ENCODE measurements at regions not wholly inside any gene's neighbourhood (a gene's known extent, or its start where the extent isn't known, plus 50 kb on each side); places are given as distances from the start of the nearest gene placed in this dataset.

DNA sequence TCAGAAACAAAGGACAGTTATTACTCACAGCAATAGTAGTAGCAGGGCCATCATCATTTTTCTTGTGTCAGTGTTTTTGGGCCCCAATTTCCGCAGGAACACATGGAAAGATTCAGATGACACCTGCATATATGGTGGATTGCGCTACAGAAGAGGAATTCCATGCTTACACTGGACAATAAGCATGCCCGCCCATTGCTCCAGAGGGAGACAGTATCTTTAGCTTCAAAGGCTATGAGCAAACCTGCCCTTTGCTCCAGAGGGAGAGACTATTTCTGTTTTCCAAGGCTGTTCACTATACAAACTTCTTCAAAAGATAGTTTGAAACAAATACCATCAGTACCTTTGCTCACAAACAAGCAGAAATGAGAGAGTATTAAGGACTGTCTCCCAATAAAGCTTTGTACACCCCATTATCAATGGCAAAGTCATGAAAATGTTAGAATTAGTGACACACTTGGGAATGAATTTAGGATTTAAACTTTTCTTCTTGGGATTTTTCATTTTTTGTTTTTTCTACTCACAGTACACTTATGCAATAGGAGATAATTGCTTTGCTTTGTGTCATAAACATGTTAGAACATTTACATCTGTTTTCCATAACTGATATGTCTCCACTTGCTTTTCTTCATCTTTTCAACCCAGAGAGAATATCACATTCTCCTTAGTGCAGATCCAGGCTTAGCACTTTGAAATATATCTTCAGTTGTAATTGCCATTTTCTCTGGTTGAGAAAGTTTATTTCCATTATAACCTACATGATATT lies 564.5 kb upstream of the ZNF717 start:
- DNase-seq (ENCODE audit: low spot score): no peak

DNA sequence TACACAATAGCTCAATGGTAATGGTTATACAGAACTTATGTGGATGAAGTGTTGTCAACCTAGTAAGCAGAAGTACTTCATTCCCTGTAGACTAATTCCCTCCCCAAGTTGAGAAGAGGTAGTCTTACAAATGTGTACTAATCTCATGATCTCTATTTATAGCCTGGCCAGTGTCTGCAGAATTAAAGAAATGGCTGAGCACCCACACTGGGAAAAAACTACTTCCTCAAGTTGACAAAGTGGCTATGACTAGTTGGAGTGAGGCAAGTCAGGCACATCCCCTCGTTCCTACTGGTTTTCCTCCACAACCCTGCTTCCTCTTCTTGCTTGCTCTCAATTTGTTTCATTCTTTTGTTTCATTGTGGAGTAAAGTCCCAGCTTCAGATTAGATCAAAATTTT lies 566.7 kb upstream of the ZNF717 start:
- no peak for DNase-seq (ENCODE audit: low spot score)

DNA sequence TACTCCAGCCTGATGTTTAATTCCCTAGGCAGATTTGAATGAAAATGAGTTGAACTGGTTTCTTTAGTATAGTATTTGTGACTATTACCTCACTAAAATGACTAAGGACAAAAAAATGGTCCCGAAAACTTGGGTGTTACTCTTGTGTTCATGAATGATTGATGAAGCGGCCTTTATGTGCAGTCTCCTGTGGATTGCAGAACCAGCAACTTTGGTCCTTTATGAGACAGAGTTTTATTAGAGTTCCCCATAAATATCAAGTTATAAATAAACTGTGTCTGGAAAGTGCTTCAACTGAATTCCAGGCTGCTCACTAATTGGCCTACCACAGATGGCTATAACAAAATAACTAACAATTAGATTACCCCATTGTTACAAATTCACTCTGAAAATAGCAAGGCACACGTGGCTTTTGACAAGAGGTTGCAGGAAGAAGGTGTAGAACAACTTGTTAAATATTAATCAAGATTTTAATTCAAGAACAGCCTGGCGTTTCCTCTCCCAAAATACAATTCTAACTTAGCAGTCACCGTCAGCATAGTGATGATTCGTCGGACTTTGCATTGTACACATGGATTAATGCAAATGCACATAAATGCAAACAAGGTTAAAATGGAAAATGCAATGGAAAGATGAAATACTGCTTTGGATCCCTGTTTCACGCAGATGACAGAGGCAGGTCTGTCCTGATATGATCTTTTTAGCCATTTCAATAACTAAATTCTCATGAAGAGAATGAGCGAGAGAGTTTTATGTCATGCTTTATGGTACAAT lies 567.3 kb upstream of the ZNF717 start:
- DNase-seq (ENCODE audit: low spot score): no peak

DNA sequence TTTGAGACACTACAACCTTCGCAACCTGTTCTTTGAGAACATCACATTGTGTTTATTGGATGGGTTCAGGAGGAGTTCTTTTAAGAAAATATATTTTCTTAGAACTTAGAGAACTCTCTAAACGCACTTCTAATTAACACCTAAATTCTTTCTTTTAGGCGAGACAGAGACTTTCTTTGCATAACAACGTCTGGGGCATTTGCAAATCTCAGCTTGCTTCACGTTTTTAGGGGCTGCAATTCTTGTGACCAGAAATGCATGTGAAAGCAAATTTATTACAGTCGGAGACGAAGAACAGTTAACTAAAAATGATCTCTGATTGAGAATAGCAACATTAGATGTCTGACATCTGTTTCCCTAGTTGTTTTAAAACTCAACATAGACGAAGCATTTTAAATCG lies 568.3 kb upstream of the ZNF717 start:
- DNase-seq (ENCODE audit: low spot score): no peak

DNA sequence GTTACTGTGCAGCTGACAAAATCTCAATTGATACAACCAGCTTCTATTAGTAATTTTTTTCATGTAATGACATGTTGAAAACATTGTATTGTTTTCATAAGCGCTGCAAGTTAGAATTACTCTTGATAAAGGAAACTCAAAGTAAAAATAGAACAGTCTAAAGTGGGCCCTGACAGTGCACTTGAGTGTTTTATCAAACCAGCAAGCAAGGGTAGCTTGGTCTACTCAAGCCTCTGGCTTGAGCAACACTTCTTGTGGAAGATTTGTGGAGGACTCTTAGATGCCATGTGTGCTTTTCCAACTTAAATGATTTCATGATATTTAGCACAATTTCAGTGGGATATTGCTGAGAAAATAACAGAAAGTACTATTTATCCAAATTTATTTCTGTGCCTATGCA lies 575.7 kb upstream of the ZNF717 start:
- no peak for DNase-seq (ENCODE audit: low spot score)

DNA sequence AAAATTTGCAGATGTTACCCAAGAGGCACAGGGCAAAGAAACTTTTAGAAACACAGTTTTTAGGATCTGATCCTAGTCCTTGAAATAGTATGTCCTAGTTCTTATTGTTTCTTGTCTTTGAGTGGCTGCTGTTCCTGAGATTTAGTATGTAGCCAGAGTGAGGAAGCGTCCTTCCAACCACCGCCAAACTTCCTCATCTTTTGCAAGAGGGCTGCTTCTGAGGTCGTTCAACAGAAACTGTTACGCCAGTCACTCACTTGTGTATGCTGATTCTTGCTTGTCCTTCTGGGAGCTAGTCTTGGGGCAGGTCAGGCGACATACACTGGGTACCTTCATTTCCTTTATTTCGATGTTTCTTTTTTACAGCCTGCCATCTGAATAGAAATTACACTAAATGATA lies 577.3 kb upstream of the ZNF717 start:
- no peak for DNase-seq (ENCODE audit: low spot score)

DNA sequence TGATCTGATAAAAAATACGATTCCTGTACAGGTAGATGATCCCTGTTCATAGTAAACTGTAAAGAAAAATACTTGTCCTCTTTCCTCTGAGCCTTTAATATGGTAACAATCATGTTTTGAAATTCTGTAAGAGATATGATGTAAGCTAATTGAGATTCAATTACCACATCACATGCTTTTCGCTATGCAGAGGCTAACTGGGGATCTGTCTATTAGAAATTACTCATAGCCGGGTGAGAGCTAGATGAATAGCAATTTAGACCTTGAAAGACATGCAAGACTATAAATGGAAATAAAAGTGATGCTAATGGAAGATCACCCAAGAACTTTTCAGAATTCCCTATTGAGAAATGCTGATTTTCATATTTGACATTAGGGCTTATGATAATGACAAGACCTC lies 579.9 kb upstream of the ZNF717 start:
- DNase-seq (ENCODE audit: low spot score): no peak

DNA sequence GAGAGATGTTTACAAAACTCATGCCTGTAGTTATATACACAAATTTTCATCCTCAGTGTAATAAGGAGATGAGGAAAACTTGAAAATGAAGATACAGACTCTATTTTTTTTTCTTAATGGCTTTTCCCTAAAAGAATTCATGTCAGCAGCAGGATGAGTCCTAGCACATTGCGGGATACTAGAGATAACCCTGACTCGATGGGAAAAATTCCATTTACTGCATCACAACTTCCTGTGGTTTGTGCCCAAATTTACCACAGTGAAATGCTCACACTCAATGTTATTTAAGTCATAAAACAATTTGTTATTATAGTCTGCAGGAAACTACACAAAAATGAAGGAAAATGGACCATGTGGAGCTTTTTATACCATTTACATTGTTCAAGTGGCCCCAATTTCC lies 581.9 kb upstream of the ZNF717 start:
- peak; percentile 2 for DNase-seq (ENCODE audit: low spot score)

DNA sequence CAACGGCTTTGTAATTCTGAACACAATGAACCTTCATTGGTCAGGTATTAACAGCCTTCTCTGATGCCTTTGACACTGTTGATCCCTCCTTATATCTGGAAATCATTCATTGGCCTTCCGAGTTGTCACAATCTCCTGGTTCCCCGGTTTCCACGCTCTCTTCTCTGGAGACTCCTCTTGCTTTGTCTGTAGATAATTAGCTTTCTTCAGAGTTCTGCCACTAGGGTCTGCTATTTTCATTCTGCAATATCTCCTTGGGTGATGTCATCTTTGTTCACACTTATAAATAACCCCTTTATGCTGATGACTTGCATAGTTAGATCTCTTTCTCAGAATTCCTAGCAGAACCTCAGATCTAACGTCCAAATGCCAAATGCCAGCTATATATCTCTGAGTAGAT lies 583.8 kb upstream of the ZNF717 start:
- peak; percentile 3 for DNase-seq (ENCODE audit: low spot score)

DNA sequence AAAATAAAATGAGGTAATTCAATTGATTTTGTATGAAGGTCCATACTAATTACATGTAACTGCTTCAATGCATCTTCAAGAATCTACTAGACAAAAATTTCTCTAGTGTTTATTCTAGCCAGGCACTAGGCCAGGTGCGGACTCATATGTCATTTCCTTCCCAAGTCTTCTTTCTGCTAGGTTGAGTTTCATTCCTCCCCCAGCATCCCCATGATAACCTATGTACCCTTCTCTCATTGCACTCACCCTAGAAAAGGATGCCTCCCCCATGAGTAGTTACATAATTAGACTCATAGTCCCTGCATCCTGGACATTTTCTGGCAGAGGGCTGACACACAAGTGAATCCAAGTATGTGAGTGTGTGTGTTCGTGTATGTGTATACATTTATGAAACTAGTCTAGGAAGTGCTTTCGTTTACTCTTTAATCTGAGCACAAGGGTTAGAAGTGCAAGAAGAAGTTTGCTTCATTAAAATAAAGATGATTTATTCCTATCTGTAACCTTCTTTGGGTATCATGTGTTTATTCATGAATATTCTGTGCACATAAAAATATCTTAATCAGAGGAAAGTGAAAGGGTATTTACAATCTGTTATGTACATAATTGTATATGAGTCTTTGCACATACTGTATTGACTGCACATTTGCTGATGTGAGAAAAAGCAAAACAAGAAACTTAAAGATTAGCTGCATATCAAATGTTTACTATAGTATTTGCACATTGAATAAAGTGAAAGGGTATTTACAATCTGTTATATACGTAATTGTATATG lies 585.6 kb upstream of the ZNF717 start:
- DNase-seq (ENCODE audit: low spot score): no peak

DNA sequence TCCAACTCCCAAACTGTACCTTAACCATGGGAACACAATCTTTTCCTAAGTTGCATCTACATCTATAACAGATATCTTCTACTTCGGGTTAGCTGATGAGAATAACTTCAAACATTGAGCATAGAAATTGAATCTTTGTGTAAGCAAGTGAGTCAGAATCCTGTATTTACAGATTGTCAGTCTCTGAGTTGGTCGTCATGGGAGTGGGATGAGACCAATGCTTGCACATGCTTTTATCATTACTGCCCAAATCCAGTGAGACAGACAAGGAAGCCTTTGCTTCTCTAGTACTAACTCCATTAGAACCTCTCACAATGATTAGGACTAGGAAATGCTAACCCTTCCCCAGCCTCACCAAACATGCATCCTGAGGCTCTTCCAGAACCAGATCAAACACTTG lies 587.1 kb upstream of the ZNF717 start:
- no peak for DNase-seq (ENCODE audit: low spot score)

DNA sequence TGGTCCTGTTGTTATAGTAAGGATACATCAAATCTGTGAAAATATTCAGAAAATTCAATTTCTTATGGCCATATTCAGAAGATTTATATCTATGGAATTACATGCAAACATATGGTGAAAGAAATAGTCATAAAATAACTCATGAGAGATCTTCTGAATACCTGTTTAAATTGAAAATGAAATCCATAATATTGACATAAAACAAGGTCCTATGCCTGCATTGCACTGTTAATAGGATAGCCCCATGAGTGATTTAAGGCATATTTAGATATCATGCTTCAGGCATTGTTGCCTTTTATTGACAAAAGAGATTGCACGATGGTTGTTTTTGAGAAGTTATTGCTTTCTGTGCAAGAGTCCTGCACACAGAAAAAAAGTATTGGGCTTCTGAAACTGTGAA lies 591.7 kb upstream of the ZNF717 start:
- DNase-seq (ENCODE audit: low spot score): no peak

DNA sequence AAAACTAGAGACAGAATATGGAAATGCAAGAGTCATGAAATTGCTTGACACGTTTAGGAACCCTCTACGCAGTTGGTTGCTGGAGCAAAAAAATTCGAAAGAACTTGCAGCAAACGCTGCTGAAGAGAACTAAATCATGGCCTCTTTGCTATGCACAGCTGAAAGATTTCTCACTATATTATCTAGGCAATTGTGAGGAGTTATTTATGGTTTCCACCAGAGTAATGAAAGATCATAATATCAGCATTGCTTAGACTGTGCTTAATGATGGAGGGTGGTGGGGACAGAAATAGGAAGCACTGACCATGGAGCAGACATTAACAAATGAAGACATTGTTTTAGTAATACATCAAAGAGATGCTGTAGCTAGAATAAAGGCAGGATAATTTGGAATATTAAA lies 593.4 kb upstream of the ZNF717 start:
- DNase-seq (ENCODE audit: low spot score): no peak

DNA sequence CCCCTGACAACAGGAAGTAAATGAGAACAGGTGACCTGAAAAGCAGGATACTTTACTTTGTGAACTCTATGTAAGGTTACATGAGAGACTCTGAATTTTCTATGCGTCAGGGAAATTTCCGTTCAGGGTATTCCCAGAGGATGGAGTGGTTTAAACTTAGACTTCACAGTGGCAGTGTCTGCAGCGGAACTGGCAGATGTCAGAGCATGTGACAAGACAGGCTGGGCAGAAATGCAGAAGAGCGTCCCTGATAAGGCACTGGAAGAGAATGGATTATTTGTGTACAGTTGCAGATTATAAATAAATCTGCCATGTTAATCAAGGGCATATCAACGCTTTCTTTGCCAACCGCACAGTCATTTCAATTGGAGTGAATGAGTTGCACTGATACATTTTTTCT lies 598.4 kb upstream of the ZNF717 start:
- DNase-seq (ENCODE audit: low spot score): no peak

DNA sequence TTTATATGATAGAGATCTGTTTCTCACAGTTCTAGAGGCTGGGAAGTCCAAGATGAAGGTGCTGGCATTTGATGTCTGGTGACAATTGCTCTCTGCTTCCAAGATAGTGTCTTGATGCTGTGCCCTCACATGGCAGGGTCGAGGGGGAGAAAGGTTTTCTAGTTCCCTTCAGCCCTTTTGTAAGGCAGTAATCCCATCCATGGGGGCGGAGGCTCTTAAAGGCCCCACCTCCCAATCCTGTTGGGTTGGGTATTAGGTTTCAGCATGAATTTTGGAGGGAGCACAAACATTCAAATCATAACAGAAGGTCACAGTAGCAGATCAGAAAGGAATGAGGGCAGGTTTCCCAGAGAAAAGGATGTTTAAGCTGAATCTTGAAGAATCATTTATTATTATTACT lies 601.7 kb upstream of the ZNF717 start:
- DNase-seq (ENCODE audit: low spot score): no peak

DNA sequence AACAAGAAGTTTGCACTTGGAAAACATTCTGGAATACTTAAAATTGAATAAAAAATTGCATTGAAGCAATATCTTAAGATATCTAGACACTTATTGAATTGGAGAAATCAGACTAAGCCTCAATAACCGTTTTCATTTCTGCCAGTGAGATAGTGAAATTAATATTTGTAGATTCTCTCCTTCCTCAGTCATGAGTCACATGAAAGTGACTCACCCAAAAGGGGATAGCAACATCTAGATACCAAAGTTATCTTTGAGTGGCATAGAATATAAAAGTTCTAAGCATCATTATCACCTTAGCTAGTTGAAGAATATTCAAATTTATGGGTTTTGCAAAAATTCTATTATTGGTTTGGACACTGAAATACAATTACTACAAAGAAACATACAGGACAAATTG lies 614.8 kb upstream of the ZNF717 start:
- DNase-seq (ENCODE audit: low spot score): no peak

DNA sequence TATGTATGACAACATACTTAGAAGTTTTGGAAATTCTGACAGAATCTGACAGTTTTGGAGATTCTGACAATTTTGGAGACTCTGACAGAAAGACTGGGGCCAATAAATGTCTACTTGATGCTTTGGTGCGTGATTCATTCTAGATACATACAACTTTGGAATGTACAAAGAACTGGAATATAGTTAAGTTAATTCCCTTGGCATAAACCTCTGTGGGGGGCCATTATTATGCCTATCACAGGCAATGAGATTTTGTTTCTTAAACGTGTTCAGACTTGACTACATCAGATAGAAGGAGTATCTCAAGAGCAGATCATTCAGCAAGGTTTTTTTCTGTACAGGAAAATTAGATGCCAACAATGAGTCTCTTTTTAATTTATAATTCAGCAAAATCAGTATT lies 617.6 kb upstream of the ZNF717 start:
- DNase-seq (ENCODE audit: low spot score): no peak

DNA sequence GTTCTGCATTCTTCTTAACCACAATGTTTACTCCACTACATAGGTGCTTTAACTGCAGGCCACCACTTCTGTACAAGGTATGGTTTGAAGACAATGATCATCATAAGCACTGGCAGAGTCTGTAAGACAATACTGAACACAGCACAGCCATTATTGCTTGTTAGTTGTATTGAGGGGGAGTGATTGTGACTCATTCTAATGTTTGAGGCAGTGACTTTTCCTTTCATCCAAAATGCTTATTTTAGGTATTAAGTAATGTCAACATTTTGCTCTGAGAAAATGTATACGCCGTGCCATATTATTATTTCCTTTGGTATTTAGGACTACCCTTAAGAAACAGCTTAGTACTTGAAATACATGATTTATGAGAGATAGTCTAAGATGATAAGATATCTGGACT lies 618.2 kb upstream of the ZNF717 start:
- no peak for DNase-seq (ENCODE audit: low spot score)

DNA sequence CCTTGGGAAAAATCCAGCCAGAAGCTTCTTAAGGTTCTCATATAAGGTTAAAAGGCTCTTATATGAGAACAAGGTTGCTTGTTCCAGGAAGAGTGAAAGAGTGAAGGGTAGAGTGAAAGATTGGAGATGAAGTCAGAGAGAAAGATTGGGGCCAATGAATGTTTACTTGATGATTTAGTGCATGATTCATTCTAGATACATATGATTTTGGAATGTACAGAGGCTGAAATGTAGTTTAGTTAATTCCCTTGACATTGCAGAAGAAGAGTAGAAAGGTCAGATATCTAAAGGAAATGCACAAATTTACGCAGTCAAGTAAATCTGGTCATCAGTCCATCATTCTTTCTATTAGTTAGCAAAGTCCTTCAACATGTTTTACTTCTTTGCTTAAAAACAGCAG lies 619.8 kb upstream of the ZNF717 start:
- DNase-seq (ENCODE audit: low spot score): no peak

DNA sequence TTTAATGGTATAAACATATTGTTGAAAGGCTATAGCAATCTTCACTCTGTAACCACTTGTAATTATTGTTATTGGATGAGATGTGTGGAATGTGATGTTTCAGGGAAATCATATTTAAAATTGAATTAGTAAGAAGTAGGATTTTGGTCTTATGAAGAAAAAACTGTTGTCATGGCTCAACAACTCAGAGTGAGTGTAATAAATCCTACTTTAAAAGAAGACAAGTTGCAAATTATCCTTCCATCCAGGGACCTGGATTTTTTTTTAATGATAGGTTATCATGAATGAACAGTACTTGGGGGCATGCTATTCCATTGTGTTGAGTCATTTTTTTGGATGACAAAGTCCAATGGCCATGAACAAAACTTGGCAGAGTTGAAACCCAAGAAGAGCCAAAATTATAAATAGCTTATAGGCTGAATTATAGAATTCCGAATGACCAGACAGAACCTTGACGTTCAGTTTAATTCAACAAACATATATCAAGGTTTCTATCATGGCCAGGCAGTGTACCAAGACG lies 625.5 kb upstream of the ZNF717 start:
- no peak for DNase-seq (ENCODE audit: low spot score)

DNA sequence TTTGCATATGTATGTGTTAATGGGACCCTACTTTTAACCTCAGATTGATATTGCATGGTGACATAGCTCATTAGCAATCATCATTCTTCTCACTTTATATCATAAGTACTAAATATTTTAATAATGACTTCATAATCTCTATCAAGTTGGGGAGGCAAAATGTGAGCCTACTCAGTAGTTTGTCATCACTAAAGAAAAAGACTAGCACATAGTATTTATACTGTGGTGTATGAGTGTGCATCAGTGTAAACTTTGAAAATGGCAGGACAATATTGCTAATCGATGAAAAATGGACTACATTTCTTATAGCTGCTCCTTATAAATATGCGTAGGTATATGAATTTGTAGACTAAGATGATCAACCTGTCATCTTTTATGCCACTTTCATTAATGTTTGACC lies 624.5 kb upstream of the ROBO2 start:
- no peak for DNase-seq (ENCODE audit: low spot score)

DNA sequence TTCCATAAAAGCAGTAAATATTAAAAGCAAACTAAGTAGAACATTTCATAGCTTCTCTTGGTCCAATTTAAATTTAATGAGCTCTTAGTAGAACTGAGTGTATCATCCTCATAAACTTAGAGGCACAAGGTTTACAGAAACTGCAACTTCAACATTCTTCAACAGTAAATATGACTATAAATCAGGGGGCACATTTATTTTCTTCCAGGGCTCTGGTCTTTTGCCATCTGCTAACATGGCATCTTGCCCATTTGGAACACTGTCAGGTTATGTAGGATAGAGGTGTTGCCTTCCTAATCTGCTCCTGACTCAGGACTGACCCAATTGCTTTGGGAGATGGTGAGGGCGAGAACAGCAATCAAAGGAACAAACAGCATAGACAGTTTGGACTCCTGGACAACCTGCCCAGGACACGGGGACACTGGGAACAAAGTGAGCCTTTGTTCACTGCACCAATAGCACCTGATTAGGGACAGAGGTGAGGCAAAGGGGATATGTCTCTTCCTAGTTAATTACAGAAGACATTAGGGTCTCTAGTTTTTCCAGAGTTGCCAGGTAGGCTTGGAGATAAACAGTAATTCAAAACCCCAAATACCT lies 610.2 kb upstream of the ROBO2 start:
- DNase-seq (ENCODE audit: low spot score): no peak

Measured in hepatic stellate cell (primary cell).